Suprapubic skin (tissue), 3 donors: ENCODE measurements at regions not wholly inside any gene's neighbourhood (a gene's known extent, or its start where the extent isn't known, plus 50 kb on each side); places are given as distances from the start of the nearest gene placed in this dataset.

Source experiments
- CTCF ChIP-seq, 2 donors: fragments of 200-600 bp in 1 of 2; fragments of 450-650 bp in 1 of 2; sonication (generic) in 1 of 2; IDR thresholded peaks; one replicate each; pipeline ENCODE4 v1.5.1; 2016 to 2019; ENCODE audit warnings: antibody characterized with exemption in 2 of 2, mild to moderate bottlenecking in 1 of 2, moderate library complexity in 1 of 2
- POLR2A ChIP-seq, 2 donors: fragments of 450-650 bp; IDR thresholded peaks; one replicate each; pipeline ENCODE4 v1.6.1; 2017; ENCODE audit warnings: antibody characterized with exemption in 2 of 2, mild to moderate bottlenecking in 2 of 2, moderate library complexity in 2 of 2

DNA sequence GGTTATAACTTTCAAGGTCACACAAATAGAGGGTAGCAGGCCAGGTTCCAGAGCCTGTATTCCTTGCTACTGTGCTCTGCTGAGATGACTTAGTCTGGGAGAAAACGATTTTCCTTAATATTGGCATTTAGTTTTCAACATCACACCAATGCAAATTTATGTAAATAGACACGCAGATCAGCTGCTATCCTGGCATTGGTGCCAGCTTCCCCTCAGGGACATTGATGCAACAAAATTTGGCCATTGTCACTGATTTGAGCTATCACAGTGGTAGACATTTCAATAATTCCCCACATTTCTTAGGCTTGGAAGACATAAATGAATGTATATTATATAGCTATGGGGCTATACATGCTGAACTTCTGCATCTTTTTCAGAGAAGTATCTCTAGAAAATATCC, 71.6 kb upstream of the ASTN2 start:
- TF ChIP-seq CTCF (IDR thresholded peaks at IDR 0.05) (no peak), POLR2A (IDR thresholded peaks at IDR 0.05) (no peak)
